ENCODE measurements at regions not wholly inside any gene's neighbourhood (a gene's known extent, or its start where the extent isn't known, plus 50 kb on each side); places are given as distances from the start of the nearest gene placed in this dataset.

DNA sequence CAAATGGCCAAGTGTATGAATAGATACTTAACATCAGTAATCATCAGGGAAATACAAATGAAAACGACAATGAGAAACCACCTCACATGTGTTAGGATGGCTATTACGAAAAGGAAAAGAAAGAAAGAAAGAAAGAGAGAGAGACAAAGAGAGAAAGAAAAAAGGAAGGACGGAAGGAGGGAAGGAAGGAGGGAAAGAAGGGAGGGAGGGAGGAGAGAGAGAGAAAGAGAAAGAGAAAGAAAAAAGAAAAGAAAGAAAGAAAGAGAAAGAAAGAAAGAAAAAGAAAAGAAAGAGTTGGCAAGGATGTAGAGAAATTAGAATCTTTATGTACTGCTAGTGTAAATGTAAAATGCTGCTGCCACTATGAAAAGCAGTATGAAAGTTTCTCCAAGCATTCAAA is 90.7 kb upstream of the DPT start:
- Histone ChIP-seq H3K4me3 (ENCODE audit: control insufficient read depth in 2 of 3, extremely low read depth in 1 of 3, insufficient read depth in 2 of 3, low read depth in 1 of 3, low read length in 3 of 3) (no peak overlapping the region), H3K36me3 (ENCODE audit: control insufficient read depth in 2 of 2, extremely low read depth in 1 of 2, insufficient read depth in 2 of 2, low read length in 2 of 2) (no peaks in the 10 kb centered on the region), H2AFZ (ENCODE audit: control insufficient read depth, low read length) (no peak overlapping the region), H3K4me1 (ENCODE audit: control insufficient read depth, extremely low read depth, insufficient read depth, low read length) (no peaks in the 10 kb centered on the region), H3K9ac (ENCODE audit: control insufficient read depth, extremely low read depth, insufficient read depth, low read length) (no peak overlapping the region), H3K79me2 (ENCODE audit: control insufficient read depth, insufficient read depth, low read length) (no peaks in the 10 kb centered on the region), H3K9me1 (ENCODE audit: control insufficient read depth, extremely low read depth, insufficient read depth, low read length) (no peaks in the 10 kb centered on the region), H3K9me3 (ENCODE audit: control insufficient read depth, low read depth, low read length) (no peaks in the 10 kb centered on the region), H3K27ac (ENCODE audit: control insufficient read depth, insufficient read depth, low read length) (no peak overlapping the region), H3K4me2 (ENCODE audit: control insufficient read depth, extremely low read depth, insufficient read depth, low read depth, low read length) (no peak overlapping the region), H3K27me3 (ENCODE audit: control insufficient read depth, extremely low read depth, insufficient read depth, low read length) (no peaks in the 10 kb centered on the region), H4K20me1 (ENCODE audit: control insufficient read depth, extremely low read depth, insufficient read depth, low read length) (no peaks in the 10 kb centered on the region)
- FAIRE-seq, result no peak
- no peak for DNase-seq (ENCODE audit: low read depth, low spot score)
- dilution Hi-C loops (cut with MboI; ENCODE audit: extremely low pct_ligation_motif_present, low sequenced_read_pairs), result no loop called here
- TF ChIP-seq EZH2 (IDR thresholded peaks at IDR 0.05; ENCODE audit: low read length) (no peak), CTCF (optimal IDR thresholded peaks at IDR 0.05 in 1 of 3, IDR thresholded peaks at IDR 0.05 in 1 of 3, conservative IDR thresholded peaks at IDR 0.05 in 1 of 3; ENCODE audit: extremely low read depth in 1 of 3, insufficient read depth in 2 of 3, low read length in 3 of 3) (no peak)

DNA sequence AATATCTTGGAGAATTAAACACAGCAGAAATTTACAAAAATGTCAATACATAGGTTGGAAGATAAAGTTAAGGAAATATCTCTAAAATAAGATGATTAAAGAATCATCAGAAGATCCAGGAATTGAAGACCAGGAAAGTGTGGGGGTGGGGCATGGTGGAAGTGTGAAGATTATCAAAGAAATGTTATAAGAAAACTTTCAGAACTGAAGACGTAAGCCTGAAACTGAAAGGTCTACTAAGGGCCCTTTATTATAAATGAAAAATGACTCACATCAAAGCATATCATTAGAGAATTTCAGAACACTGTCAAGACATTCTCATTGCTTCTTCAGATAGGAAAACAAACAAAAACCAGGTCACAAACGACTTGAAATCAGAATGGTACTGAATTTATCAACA is 92.4 kb upstream of the DPT start:
- H4K20me1 ChIP-seq (ENCODE audit: control insufficient read depth, extremely low read depth, insufficient read depth, low read length), result no peaks in the 10 kb centered on the region
- H3K4me2 ChIP-seq (ENCODE audit: control insufficient read depth, extremely low read depth, insufficient read depth, low read depth, low read length), result no peak overlapping the region
- TF ChIP-seq CTCF (optimal IDR thresholded peaks at IDR 0.05 in 1 of 3, IDR thresholded peaks at IDR 0.05 in 1 of 3, conservative IDR thresholded peaks at IDR 0.05 in 1 of 3; ENCODE audit: extremely low read depth in 1 of 3, insufficient read depth in 2 of 3, low read length in 3 of 3) (no peak), EZH2 (IDR thresholded peaks at IDR 0.05; ENCODE audit: low read length) (no peak)
- H3K9ac ChIP-seq (ENCODE audit: control insufficient read depth, extremely low read depth, insufficient read depth, low read length), result no peak overlapping the region
- H3K36me3 ChIP-seq (ENCODE audit: control insufficient read depth in 2 of 2, extremely low read depth in 1 of 2, insufficient read depth in 2 of 2, low read length in 2 of 2), result no peaks in the 10 kb centered on the region
- H3K27ac ChIP-seq (ENCODE audit: control insufficient read depth, insufficient read depth, low read length), result no peak overlapping the region
- H3K4me1 ChIP-seq (ENCODE audit: control insufficient read depth, extremely low read depth, insufficient read depth, low read length), result no peaks in the 10 kb centered on the region
- no peaks in the 10 kb centered on the region for H3K27me3 ChIP-seq (ENCODE audit: control insufficient read depth, extremely low read depth, insufficient read depth, low read length)
- H3K9me1 ChIP-seq (ENCODE audit: control insufficient read depth, extremely low read depth, insufficient read depth, low read length), result no peaks in the 10 kb centered on the region
- no peak for FAIRE-seq
- H3K4me3 ChIP-seq (ENCODE audit: control insufficient read depth in 2 of 3, extremely low read depth in 1 of 3, insufficient read depth in 2 of 3, low read depth in 1 of 3, low read length in 3 of 3), result no peak overlapping the region
- no peak overlapping the region for H2AFZ ChIP-seq (ENCODE audit: control insufficient read depth, low read length)
- no peaks in the 10 kb centered on the region for H3K79me2 ChIP-seq (ENCODE audit: control insufficient read depth, insufficient read depth, low read length)
- dilution Hi-C loops (cut with MboI; ENCODE audit: extremely low pct_ligation_motif_present, low sequenced_read_pairs), result no loop called here
- DNase-seq (ENCODE audit: low read depth, low spot score), result no peak
- H3K9me3 ChIP-seq (ENCODE audit: control insufficient read depth, low read depth, low read length), result no peaks in the 10 kb centered on the region

All from keratinocyte (primary cell).